K562 (cell line): ENCODE measurements at regions not wholly inside any gene's neighbourhood (a gene's known extent, or its start where the extent isn't known, plus 50 kb on each side); places are given as distances from the start of the nearest gene placed in this dataset.

Experiments used
- BACH1 ChIP-seq: fragments of 200-800 bp; sonication (Bioruptor generic); IDR thresholded peaks from 2 replicates; pipeline ENCODE4 v1.6.1; 2016; ENCODE audit warnings: missing genetic modification characterization, missing compliant biosample characterization
- CBFA2T3 ChIP-seq: fragments of 450-650 bp; IDR thresholded peaks from 2 replicates; pipeline ENCODE4 v1.6.1; 2017
- CTBP1 ChIP-seq: fragments of 450-650 bp; IDR thresholded peaks from 2 replicates; pipeline ENCODE4 v1.6.1; 2016; ENCODE audit warnings: borderline replicate concordance
- ELF4 ChIP-seq: fragments of 450-650 bp; formaldehyde crosslinking; IDR thresholded peaks from 2 replicates; pipeline ENCODE4 v1.4.0; 2022; ENCODE audit warnings: missing genetic modification characterization
- JUND ChIP-seq, 2 experiments: IDR thresholded peaks; 2 replicates in 1 of 2; 3 replicates in 1 of 2; pipeline ENCODE4 v1.6.1; 2011; ENCODE audit warnings: borderline replicate concordance in 2 of 2, low read depth in 2 of 2, low read length in 2 of 2, improper control_type of control experiment in 1 of 2, missing biosample characterization in 1 of 2, missing genetic modification characterization in 1 of 2, missing genetic modification reagents in 1 of 2
- MAZ ChIP-seq, 2 experiments: fragments of 450-650 bp in 1 of 2; sonication (generic) in 1 of 2; formaldehyde crosslinking; IDR thresholded peaks in 1 of 2; conservative IDR thresholded peaks in 1 of 2; 2 replicates each; pipeline versions ENCODE4 v1.4.0 to v1.5.0; 2020; ENCODE audit warnings: mild to moderate bottlenecking in 1 of 2, missing genetic modification reagents in 1 of 2
- POLR2H ChIP-seq: IDR thresholded peaks from 2 replicates; pipeline ENCODE4 v1.6.1; 2016; ENCODE audit warnings: missing genetic modification characterization, low read depth, mild to moderate bottlenecking, control low read depth, missing compliant biosample characterization, moderate library complexity
- PRPF4 ChIP-seq: fragments of 200-400 bp; formaldehyde crosslinking; IDR thresholded peaks from one replicate; pipeline ENCODE4 v1.6.1; 2017; ENCODE audit warnings: low read length, low read depth, mild to moderate bottlenecking; ENCODE audit not compliant: insufficient read depth, poor library complexity, severe bottlenecking
- ZEB2 ChIP-seq: fragments of 450-650 bp; IDR thresholded peaks from 2 replicates; pipeline ENCODE4 v1.6.1; 2016
- ZNF76 ChIP-seq: fragments of 250-450 bp; sonication (Bioruptor Pico); IDR thresholded peaks from 2 replicates; pipeline ENCODE4 v1.4.0; 2020; ENCODE audit warnings: mild to moderate bottlenecking, moderate library complexity, borderline replicate concordance
- TF ChIP-seq, protein P1 (sequence below), 2 experiments: fragments of 450-650 bp in 1 of 2; sonication (generic) in 1 of 2; formaldehyde crosslinking in 1 of 2; IDR thresholded peaks; 2 replicates each; pipeline versions ENCODE4 v1.7.1 to v1.9.0; 2016 to 2022; ENCODE audit warnings: inconsistent platforms in 1 of 2, mild to moderate bottlenecking in 1 of 2, missing genetic modification reagents in 1 of 2
- TF ChIP-seq, protein P2 (sequence below): fragments of 450-650 bp; formaldehyde crosslinking; IDR thresholded peaks from 2 replicates; pipeline ENCODE4 v1.4.0; 2020; ENCODE audit warnings: mild to moderate bottlenecking, moderate library complexity

DNA sequence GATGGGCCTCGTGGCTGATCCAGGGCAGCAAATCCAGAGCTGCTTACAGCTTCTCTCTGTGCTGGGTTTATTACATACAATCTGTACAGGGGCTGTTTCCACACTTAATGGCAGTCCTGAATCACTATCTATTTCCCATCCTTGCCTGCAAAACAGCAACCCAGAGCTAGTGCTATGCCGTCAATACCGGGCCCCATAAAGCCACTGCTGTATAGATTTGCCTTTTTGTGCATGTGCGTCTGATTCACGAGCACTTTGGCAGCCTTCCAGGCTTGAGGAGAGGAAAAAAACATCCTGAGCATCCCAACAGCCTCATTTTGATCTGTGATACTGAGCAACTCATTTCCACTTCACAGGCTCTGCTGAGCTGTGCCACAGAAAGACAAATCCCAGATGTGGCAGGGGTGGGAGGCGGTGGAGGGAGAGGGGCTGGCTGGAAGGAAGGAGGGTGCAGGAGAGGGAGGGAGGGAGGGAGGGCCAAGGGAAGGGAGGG lies 65.2 kb upstream of the TARBP1 start (continued):
- peak; percentile 88 for TF ChIP-seq CTBP1
- TF ChIP-seq, protein P1, sequence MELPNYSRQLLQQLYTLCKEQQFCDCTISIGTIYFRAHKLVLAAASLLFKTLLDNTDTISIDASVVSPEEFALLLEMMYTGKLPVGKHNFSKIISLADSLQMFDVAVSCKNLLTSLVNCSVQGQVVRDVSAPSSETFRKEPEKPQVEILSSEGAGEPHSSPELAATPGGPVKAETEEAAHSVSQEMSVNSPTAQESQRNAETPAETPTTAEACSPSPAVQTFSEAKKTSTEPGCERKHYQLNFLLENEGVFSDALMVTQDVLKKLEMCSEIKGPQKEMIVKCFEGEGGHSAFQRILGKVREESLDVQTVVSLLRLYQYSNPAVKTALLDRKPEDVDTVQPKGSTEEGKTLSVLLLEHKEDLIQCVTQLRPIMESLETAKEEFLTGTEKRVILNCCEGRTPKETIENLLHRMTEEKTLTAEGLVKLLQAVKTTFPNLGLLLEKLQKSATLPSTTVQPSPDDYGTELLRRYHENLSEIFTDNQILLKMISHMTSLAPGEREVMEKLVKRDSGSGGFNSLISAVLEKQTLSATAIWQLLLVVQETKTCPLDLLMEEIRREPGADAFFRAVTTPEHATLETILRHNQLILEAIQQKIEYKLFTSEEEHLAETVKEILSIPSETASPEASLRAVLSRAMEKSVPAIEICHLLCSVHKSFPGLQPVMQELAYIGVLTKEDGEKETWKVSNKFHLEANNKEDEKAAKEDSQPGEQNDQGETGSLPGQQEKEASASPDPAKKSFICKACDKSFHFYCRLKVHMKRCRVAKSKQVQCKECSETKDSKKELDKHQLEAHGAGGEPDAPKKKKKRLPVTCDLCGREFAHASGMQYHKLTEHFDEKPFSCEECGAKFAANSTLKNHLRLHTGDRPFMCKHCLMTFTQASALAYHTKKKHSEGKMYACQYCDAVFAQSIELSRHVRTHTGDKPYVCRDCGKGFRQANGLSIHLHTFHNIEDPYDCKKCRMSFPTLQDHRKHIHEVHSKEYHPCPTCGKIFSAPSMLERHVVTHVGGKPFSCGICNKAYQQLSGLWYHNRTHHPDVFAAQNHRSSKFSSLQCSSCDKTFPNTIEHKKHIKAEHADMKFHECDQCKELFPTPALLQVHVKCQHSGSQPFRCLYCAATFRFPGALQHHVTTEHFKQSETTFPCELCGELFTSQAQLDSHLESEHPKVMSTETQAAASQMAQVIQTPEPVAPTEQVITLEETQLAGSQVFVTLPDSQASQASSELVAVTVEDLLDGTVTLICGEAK (IDR thresholded peaks at IDR 0.05), result peak; percentile 28; the same call in 1 of the 2 replicates
- TF ChIP-seq, protein P1 (CRISPR knock-in tag; IDR thresholded peaks at IDR 0.05), result no peak
- TF ChIP-seq ELF4 (CRISPR knock-in tag), result 0 out of 2 replicates have a peak, but pooled peaks have one; percentile 29
- no peak for TF ChIP-seq PRPF4
- TF ChIP-seq CBFA2T3, result peak; percentile 49; the same call in 1 of the 2 replicates
- 0 out of 2 replicates have a peak, but pooled peaks have one; percentile 17 for TF ChIP-seq BACH1 (tag)
- peak; percentile 42; the same call in 1 of the 2 replicates for TF ChIP-seq ZNF76 (CRISPR knock-in tag)
- no peak for TF ChIP-seq ZEB2
- 0 out of 4 replicates have a peak, but pooled peaks of 1 of the 2 experiments have one; percentile 9 for TF ChIP-seq MAZ (CRISPR knock-in tag; conservative IDR thresholded peaks at IDR 0.05 in 1 of 2, IDR thresholded peaks at IDR 0.05 in 1 of 2)
- TF ChIP-seq JUND (IDR thresholded peaks at IDR 0.05; ENCODE audit: borderline replicate concordance, low read depth, low read length), result peak; percentile 72
- TF ChIP-seq JUND (tag; IDR thresholded peaks at IDR 0.05; ENCODE audit: borderline replicate concordance, low read depth, low read length), result no peak; the same call in 2 of the 3 replicates
- TF ChIP-seq, protein P2, sequence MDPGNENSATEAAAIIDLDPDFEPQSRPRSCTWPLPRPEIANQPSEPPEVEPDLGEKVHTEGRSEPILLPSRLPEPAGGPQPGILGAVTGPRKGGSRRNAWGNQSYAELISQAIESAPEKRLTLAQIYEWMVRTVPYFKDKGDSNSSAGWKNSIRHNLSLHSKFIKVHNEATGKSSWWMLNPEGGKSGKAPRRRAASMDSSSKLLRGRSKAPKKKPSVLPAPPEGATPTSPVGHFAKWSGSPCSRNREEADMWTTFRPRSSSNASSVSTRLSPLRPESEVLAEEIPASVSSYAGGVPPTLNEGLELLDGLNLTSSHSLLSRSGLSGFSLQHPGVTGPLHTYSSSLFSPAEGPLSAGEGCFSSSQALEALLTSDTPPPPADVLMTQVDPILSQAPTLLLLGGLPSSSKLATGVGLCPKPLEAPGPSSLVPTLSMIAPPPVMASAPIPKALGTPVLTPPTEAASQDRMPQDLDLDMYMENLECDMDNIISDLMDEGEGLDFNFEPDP, result no peak
- TF ChIP-seq POLR2H (tag), result peak; percentile 71
